ENCODE measurements at regions not wholly inside any gene's neighbourhood (a gene's known extent, or its start where the extent isn't known, plus 50 kb on each side); places are given as distances from the start of the nearest gene placed in this dataset.

DNA sequence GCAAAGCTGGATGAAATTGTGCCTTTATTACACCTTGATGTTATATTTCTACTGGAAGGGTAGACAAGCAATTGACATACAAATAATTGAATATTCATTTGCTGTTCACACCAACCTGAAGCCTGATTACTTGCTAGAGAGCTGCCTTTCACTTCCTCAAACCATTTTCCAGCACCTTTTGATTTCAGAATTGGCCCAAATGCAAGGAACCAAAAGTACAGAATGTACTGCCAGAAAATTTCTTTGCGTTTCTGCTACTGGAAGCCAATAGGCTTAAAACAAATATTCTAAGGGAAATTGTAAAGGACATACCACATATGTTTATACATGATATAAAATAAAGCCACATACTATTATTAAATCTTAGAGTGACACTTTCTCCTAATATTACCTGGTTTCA is 94.5 kb downstream of the RFPL4B start:
- TF ChIP-seq FOXA1 (IDR thresholded peaks at IDR 0.05) (no peak), GABPA (IDR thresholded peaks at IDR 0.05 in 1 of 2, conservative IDR thresholded peaks at IDR 0.05 in 1 of 2) (no peak), CTCF (IDR thresholded peaks at IDR 0.05; ENCODE audit: low read depth, low read length, missing input control) (no peak), ATF3 (IDR thresholded peaks at IDR 0.05) (no peak), YY1 (IDR thresholded peaks at IDR 0.05) (no peak), EGR1 (IDR thresholded peaks at IDR 0.05; ENCODE audit: low read depth in 2 of 2) (no peak), RXRA (IDR thresholded peaks at IDR 0.05) (no peak)
- TF ChIP-seq, protein P1, sequence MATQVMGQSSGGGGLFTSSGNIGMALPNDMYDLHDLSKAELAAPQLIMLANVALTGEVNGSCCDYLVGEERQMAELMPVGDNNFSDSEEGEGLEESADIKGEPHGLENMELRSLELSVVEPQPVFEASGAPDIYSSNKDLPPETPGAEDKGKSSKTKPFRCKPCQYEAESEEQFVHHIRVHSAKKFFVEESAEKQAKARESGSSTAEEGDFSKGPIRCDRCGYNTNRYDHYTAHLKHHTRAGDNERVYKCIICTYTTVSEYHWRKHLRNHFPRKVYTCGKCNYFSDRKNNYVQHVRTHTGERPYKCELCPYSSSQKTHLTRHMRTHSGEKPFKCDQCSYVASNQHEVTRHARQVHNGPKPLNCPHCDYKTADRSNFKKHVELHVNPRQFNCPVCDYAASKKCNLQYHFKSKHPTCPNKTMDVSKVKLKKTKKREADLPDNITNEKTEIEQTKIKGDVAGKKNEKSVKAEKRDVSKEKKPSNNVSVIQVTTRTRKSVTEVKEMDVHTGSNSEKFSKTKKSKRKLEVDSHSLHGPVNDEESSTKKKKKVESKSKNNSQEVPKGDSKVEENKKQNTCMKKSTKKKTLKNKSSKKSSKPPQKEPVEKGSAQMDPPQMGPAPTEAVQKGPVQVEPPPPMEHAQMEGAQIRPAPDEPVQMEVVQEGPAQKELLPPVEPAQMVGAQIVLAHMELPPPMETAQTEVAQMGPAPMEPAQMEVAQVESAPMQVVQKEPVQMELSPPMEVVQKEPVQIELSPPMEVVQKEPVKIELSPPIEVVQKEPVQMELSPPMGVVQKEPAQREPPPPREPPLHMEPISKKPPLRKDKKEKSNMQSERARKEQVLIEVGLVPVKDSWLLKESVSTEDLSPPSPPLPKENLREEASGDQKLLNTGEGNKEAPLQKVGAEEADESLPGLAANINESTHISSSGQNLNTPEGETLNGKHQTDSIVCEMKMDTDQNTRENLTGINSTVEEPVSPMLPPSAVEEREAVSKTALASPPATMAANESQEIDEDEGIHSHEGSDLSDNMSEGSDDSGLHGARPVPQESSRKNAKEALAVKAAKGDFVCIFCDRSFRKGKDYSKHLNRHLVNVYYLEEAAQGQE (IDR thresholded peaks at IDR 0.05): no peak
